GM12878 (cell line): ENCODE measurements at regions not wholly inside any gene's neighbourhood (a gene's known extent, or its start where the extent isn't known, plus 50 kb on each side); places are given as distances from the start of the nearest gene placed in this dataset.

ENCODE experiments used
- ATAC-seq: fragments of 200-7000 bp; cut with Tn5 transposase; 3 replicates; pipeline ENCODE4 v1.9.1; 2020; ENCODE audit warnings: mild to moderate bottlenecking, moderate library complexity
- BruUV-seq: library from RNA; stranded (reverse); fragments of 400-500 nt; replicated peaks from 2 replicates; lab custom pipeline; 2021; lab: Mats Ljungman, UMichigan
- CTCF ChIA-PET: fragments of 300-600 bp; sonication (Branson Sonifier 250); formaldehyde crosslinking; extraction: SDS; loops from one replicate; lab custom pipeline; 2021; ENCODE audit warnings: inconsistent platforms; lab: Yijun Ruan, JAX
- POLR2A ChIA-PET: fragments of 350-600 bp; formaldehyde crosslinking; extraction: SDS; loops from one replicate; lab custom pipeline; 2021; ENCODE audit warnings: inconsistent platforms; lab: Charles Lee
- RAD21 ChIA-PET: fragments of 300-600 bp; sonication (Branson Sonifier 250); formaldehyde crosslinking; loops from one replicate; lab custom pipeline; 2023; ENCODE audit warnings: antibody characterized with exemption; ENCODE audit not compliant: unreplicated experiment; lab: Charles Lee
- SMC1A ChIA-PET: fragments of 300-600 bp; sonication (Branson Sonifier 250); formaldehyde crosslinking; loops from one replicate; lab custom pipeline; 2023; ENCODE audit not compliant: unreplicated experiment, uncharacterized antibody; lab: Charles Lee
- DNase-seq: peaks from one replicate; pipeline ENCODE4 v3.0.0-alpha.2; 2011; ENCODE audit warnings: low read depth, low spot score
- FAIRE-seq: peaks from 3 replicates; lab custom pipeline; 2011; peaks lifted over from hg19 to GRCh38; lab: Jason Lieb, UNC
- H2AFZ ChIP-seq: 2 replicates; pipeline ENCODE4 v1.6.0; 2011; ENCODE audit warnings: low read depth, low read length, control low read depth; ENCODE audit not compliant: control insufficient read depth
- H3K27ac ChIP-seq: 2 replicates; pipeline ENCODE4 v1.5.1; 2011; ENCODE audit warnings: control low read depth; ENCODE audit not compliant: control insufficient read depth, insufficient read depth
- H3K27me3 ChIP-seq, 2 experiments: replicated peaks in 1 of 2; 2 replicates each; pipeline versions ENCODE4 v1.6.0 to v1.6.1; 2011; ENCODE audit warnings: low read length in 1 of 2; ENCODE audit not compliant: control insufficient read depth in 2 of 2, insufficient read depth in 2 of 2
- H3K36me3 ChIP-seq, 2 experiments: 2 replicates each; pipeline ENCODE4 v1.5.1; 2011; ENCODE audit warnings: low read length in 1 of 2; ENCODE audit not compliant: control insufficient read depth in 2 of 2, insufficient read depth in 2 of 2
- H3K4me1 ChIP-seq: 2 replicates; pipeline ENCODE4 v1.6.1; 2011; ENCODE audit warnings: mild to moderate bottlenecking, low read length, moderate library complexity, mixed read lengths; ENCODE audit not compliant: control insufficient read depth, insufficient read depth
- H3K4me2 ChIP-seq: 2 replicates; pipeline ENCODE4 v1.6.0; 2011; ENCODE audit warnings: control low read depth; ENCODE audit not compliant: control insufficient read depth, insufficient read depth
- H3K4me3 ChIP-seq: fragments of 200-600 bp; sonication (generic); 2 replicates; pipeline ENCODE4 v1.5.1; 2016
- H3K79me2 ChIP-seq: 2 replicates; pipeline ENCODE4 v1.6.0; 2011; ENCODE audit warnings: low read length; ENCODE audit not compliant: control insufficient read depth, insufficient read depth
- H3K9ac ChIP-seq: 2 replicates; pipeline ENCODE4 v1.8.0; 2011; ENCODE audit warnings: low read length, control low read depth, mixed read lengths; ENCODE audit not compliant: control insufficient read depth, insufficient read depth
- H3K9me3 ChIP-seq: replicated peaks from 3 replicates; pipeline ENCODE4 v1.5.1; 2011; ENCODE audit warnings: mild to moderate bottlenecking, low read length; ENCODE audit not compliant: control insufficient read depth, insufficient read depth
- H4K20me1 ChIP-seq: 2 replicates; pipeline ENCODE4 v1.6.0; 2011; ENCODE audit not compliant: control insufficient read depth, insufficient read depth
- CEBPB ChIP-seq, 2 experiments: fragments of 150-350 bp in 1 of 2; IDR thresholded peaks; 2 replicates each; pipeline ENCODE4 v1.6.1; 2012 to 2014; ENCODE audit warnings: low read depth in 2 of 2, low read length in 2 of 2, borderline replicate concordance in 1 of 2, inconsistent platforms in 1 of 2
- CREB1 ChIP-seq: IDR thresholded peaks from 2 replicates; pipeline ENCODE4 v1.6.1; 2012; ENCODE audit warnings: low read depth, mild to moderate bottlenecking, inconsistent platforms
- GABPA ChIP-seq: IDR thresholded peaks from 2 replicates; pipeline ENCODE4 v1.6.1; 2014; ENCODE audit warnings: antibody characterized with exemption, low read depth, mild to moderate bottlenecking, inconsistent platforms
- KLF5 ChIP-seq: fragments of 450-650 bp; IDR thresholded peaks from 2 replicates; pipeline ENCODE4 v1.6.1; 2014; ENCODE audit warnings: mild to moderate bottlenecking; ENCODE audit not compliant: partially characterized antibody
- MTA2 ChIP-seq: fragments of 450-650 bp; IDR thresholded peaks from 2 replicates; pipeline ENCODE4 v1.6.1; 2016; ENCODE audit warnings: low read depth, mild to moderate bottlenecking, moderate library complexity
- MXI1 ChIP-seq: fragments of 150-350 bp; IDR thresholded peaks from 2 replicates; pipeline ENCODE4 v1.6.1; 2011; ENCODE audit warnings: low read depth, mild to moderate bottlenecking, inconsistent platforms, low read length, improper control_type of control experiment
- PAX8 ChIP-seq: fragments of 450-650 bp; IDR thresholded peaks from 2 replicates; pipeline ENCODE4 v1.6.1; 2017; ENCODE audit warnings: mild to moderate bottlenecking, moderate library complexity
- RAD21 ChIP-seq: IDR thresholded peaks from 2 replicates; pipeline ENCODE4 v1.6.1; 2011; ENCODE audit warnings: mild to moderate bottlenecking, low read depth, low read length, moderate library complexity; ENCODE audit not compliant: insufficient read depth
- SMAD1 ChIP-seq: fragments of 450-650 bp; IDR thresholded peaks from 2 replicates; pipeline ENCODE4 v1.6.1; 2018; ENCODE audit warnings: mild to moderate bottlenecking, low read depth; ENCODE audit not compliant: partially characterized antibody
- SPI1 ChIP-seq: IDR thresholded peaks from 2 replicates; pipeline ENCODE4 v1.6.1; 2011; ENCODE audit warnings: low read depth, mild to moderate bottlenecking, low read length, moderate library complexity, borderline replicate concordance; ENCODE audit not compliant: insufficient read depth
- STAT1 ChIP-seq: fragments of 450-650 bp; conservative IDR thresholded peaks from 2 replicates; pipeline ENCODE4 v1.6.1; 2014; ENCODE audit warnings: antibody characterized with exemption, mild to moderate bottlenecking
- STAT3 ChIP-seq: IDR thresholded peaks from 2 replicates; pipeline ENCODE4 v1.6.1; 2011; ENCODE audit warnings: low read depth, low read length, improper control_type of control experiment
- TAF1 ChIP-seq: IDR thresholded peaks from 2 replicates; pipeline ENCODE4 v1.6.1; 2011; ENCODE audit warnings: mild to moderate bottlenecking, low read depth, low read length, borderline replicate concordance
- ZNF274 ChIP-seq: IDR thresholded peaks from one replicate; pipeline ENCODE4 v1.8.0; 2011; ENCODE audit not compliant: insufficient read length, insufficient read depth
- ZNF384 ChIP-seq: IDR thresholded peaks from 2 replicates; pipeline ENCODE4 v1.6.1; 2012; ENCODE audit warnings: low read depth, mild to moderate bottlenecking, low read length, improper control_type of control experiment, borderline replicate concordance
- WGBS: methylation state at CpG from one replicate; pipeline ENCODE4 v1.1.6; 2016; ENCODE audit warnings: low lambda C conversion rate; ENCODE audit not compliant: insufficient replicate concordance, insufficient coverage; ENCODE audit errors: missing lambda C conversion rate; 5-methylcytosine and 5-hydroxymethylcytosine counted together
- in situ Hi-C: fragments of 300-500 bp; cut with MboI; formaldehyde crosslinking; loops from 9 replicates; pipeline ENCODE4 v1.14.3; 2018; ENCODE audit warnings: mixed read lengths
- intact Hi-C: fragments of 100-400 bp; cut with micrococcal nuclease; formaldehyde crosslinking; loops from one replicate; pipeline ENCODE4 v1.14.2; 2022; ENCODE audit not compliant: unreplicated experiment
- TF ChIP-seq, protein P1 (sequence below): fragments of 450-650 bp; formaldehyde crosslinking; IDR thresholded peaks from 2 replicates; pipeline ENCODE4 v1.5.0; 2022; ENCODE audit warnings: mild to moderate bottlenecking, missing genetic modification characterization
- TF ChIP-seq, protein P2 (sequence below): IDR thresholded peaks from 2 replicates; pipeline ENCODE4 v1.6.1; 2011; ENCODE audit warnings: borderline replicate concordance, low read depth, mild to moderate bottlenecking, moderate library complexity, mixed read lengths, low read length; ENCODE audit not compliant: insufficient read depth; ENCODE audit errors: extremely low read length
- TF ChIP-seq, protein P3 (sequence below): fragments of 450-650 bp; IDR thresholded peaks from 2 replicates; pipeline ENCODE4 v1.6.1; 2018; ENCODE audit warnings: mild to moderate bottlenecking, low read depth, moderate library complexity; ENCODE audit not compliant: partially characterized antibody

DNA sequence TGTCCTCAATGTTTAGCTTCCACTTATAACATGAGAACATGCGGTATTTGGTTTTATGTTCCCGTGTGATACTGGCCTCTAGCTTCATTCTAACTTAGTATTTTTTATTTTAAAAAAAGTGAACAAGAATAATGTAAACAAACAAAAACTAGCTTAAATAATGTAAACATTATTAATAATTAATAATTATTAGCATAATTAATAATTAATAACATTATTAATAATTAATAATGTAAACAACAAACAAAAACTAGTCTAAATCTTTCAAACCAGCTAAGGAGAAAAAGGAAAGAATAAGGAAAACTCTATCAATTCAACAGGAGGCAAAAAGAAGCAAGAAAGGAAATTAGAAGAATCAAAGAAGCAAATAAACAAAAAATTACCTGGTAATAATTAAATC, 66.2 kb upstream of the CLSTN2 start (continued):
- TF ChIP-seq, protein P1, sequence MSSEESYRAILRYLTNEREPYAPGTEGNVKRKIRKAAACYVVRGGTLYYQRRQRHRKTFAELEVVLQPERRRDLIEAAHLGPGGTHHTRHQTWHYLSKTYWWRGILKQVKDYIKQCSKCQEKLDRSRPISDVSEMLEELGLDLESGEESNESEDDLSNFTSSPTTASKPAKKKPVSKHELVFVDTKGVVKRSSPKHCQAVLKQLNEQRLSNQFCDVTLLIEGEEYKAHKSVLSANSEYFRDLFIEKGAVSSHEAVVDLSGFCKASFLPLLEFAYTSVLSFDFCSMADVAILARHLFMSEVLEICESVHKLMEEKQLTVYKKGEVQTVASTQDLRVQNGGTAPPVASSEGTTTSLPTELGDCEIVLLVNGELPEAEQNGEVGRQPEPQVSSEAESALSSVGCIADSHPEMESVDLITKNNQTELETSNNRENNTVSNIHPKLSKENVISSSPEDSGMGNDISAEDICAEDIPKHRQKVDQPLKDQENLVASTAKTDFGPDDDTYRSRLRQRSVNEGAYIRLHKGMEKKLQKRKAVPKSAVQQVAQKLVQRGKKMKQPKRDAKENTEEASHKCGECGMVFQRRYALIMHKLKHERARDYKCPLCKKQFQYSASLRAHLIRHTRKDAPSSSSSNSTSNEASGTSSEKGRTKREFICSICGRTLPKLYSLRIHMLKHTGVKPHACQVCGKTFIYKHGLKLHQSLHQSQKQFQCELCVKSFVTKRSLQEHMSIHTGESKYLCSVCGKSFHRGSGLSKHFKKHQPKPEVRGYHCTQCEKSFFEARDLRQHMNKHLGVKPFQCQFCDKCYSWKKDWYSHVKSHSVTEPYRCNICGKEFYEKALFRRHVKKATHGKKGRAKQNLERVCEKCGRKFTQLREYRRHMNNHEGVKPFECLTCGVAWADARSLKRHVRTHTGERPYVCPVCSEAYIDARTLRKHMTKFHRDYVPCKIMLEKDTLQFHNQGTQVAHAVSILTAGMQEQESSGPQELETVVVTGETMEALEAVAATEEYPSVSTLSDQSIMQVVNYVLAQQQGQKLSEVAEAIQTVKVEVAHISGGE, result no peak
- TF ChIP-seq STAT1 (no peak), SMAD1 (no peak), GABPA (no peak), PAX8 (no peak), CREB1 (no peak), RAD21 (no peak)
- TF ChIP-seq, protein P2, sequence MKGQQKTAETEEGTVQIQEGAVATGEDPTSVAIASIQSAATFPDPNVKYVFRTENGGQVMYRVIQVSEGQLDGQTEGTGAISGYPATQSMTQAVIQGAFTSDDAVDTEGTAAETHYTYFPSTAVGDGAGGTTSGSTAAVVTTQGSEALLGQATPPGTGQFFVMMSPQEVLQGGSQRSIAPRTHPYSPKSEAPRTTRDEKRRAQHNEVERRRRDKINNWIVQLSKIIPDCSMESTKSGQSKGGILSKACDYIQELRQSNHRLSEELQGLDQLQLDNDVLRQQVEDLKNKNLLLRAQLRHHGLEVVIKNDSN, result no peak

DNA sequence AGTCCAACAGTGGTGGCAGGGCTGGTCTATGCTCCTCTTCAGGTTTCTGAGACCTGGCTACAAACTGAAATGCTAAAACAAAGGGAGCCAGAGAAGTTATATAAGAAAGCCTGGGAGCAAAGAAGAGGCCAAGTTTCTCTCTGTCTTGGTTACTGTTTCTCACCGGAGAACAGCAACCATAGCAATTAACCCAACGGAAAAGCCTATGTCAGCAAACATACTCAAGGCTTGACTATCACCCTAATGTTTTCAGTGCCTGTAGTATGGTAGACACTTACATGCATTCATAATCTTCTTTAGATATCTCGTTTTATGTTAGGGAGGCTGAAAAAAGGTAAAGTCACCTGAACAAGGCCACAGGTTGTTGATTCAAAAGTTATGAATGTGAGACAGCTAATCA, 86.3 kb upstream of the CLSTN2 start:
- Histone ChIP-seq H3K79me2 (no peaks in the 10 kb centered on the region), H3K27ac (no peak overlapping the region), H3K9ac (no peak overlapping the region), H3K36me3 (no peaks in the 10 kb centered on the region), H3K4me2 (no peak overlapping the region), H3K4me3 (no peak overlapping the region), H4K20me1 (no peaks in the 10 kb centered on the region), H3K4me1 (no peaks in the 10 kb centered on the region), H2AFZ (no peak overlapping the region), H3K27me3 (no peaks in the 10 kb centered on the region), H3K9me3 (no peaks in the 10 kb centered on the region)
- in situ Hi-C loops (no loop called here), intact Hi-C loops (no loop called here)
- ChIA-PET POLR2A (no interaction called here), CTCF (no interaction called here), RAD21 (no interaction called here), SMC1A (no interaction called here)
- ATAC-seq, result no peak
- no peak for DNase-seq
- FAIRE-seq, result no peak
- no TSS peak for BruUV-seq
- 37% methylated on average over 3 of the region's 3 CpGs for WGBS
- TF ChIP-seq KLF5 (no peak), TAF1 (no peak), ZNF384 (no peak), ZNF274 (no peak), GABPA (no peak), CEBPB (IDR thresholded peaks at IDR 0.05; ENCODE audit: borderline replicate concordance in 1 of 2, low read depth in 2 of 2, low read length in 2 of 2) (no peak), MTA2 (no peak), STAT3 (no peak), MXI1 (no peak), SPI1 (no peak)
- TF ChIP-seq, protein P3, sequence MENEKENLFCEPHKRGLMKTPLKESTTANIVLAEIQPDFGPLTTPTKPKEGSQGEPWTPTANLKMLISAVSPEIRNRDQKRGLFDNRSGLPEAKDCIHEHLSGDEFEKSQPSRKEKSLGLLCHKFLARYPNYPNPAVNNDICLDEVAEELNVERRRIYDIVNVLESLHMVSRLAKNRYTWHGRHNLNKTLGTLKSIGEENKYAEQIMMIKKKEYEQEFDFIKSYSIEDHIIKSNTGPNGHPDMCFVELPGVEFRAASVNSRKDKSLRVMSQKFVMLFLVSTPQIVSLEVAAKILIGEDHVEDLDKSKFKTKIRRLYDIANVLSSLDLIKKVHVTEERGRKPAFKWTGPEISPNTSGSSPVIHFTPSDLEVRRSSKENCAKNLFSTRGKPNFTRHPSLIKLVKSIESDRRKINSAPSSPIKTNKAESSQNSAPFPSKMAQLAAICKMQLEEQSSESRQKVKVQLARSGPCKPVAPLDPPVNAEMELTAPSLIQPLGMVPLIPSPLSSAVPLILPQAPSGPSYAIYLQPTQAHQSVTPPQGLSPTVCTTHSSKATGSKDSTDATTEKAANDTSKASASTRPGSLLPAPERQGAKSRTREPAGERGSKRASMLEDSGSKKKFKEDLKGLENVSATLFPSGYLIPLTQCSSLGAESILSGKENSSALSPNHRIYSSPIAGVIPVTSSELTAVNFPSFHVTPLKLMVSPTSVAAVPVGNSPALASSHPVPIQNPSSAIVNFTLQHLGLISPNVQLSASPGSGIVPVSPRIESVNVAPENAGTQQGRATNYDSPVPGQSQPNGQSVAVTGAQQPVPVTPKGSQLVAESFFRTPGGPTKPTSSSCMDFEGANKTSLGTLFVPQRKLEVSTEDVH, result no peak
